Lower leg skin (tissue), 4 donors: ENCODE measurements at regions not wholly inside any gene's neighbourhood (a gene's known extent, or its start where the extent isn't known, plus 50 kb on each side); places are given as distances from the start of the nearest gene placed in this dataset.

Experiments used
- DNase-seq, 2 donors: peaks; one replicate each; pipeline ENCODE4 v3.0.0-alpha.2; 2019; ENCODE audit warnings: low spot score in 2 of 2
- H3K4me3 ChIP-seq: fragments of 200-600 bp; sonication (generic); 2 replicates; pipeline ENCODE4 v1.5.1; 2017; ENCODE audit warnings: mild to moderate bottlenecking, low read depth; ENCODE audit not compliant: poor library complexity, severe bottlenecking
- CTCF ChIP-seq, 3 donors: fragments of 450-650 bp; IDR thresholded peaks; one replicate each; pipeline ENCODE4 v1.5.1; 2016; ENCODE audit warnings: antibody characterized with exemption in 3 of 3, mild to moderate bottlenecking in 3 of 3, moderate library complexity in 2 of 3
- POLR2A ChIP-seq, 2 donors: fragments of 450-650 bp; IDR thresholded peaks; one replicate each; pipeline ENCODE4 v1.6.1; 2016 to 2017; ENCODE audit warnings: antibody characterized with exemption in 2 of 2, mild to moderate bottlenecking in 1 of 2, moderate library complexity in 1 of 2
- WGBS, 2 donors: methylation state at CpG; one replicate each; pipeline ENCODE4 v1.1.5; 2018; 5-methylcytosine and 5-hydroxymethylcytosine counted together
- intact Hi-C: fragments of 100-400 bp; cut with DNase I; formaldehyde crosslinking; loops from one replicate; pipeline ENCODE4 v1.15.0; 2023; ENCODE audit warnings: low total_unique reads

GRCh38 chr16:65843941-65844340 is 522.5 kb upstream of the CDH5 start:
- intact Hi-C loops, result no loop called here
- 74 to 83% methylated on average over 2 of the region's 2 CpGs for WGBS, 2 donors
- H3K4me3 ChIP-seq, result no peak overlapping the region
- TF ChIP-seq CTCF (IDR thresholded peaks at IDR 0.05), result no peak
- TF ChIP-seq POLR2A (IDR thresholded peaks at IDR 0.05), result no peak
- DNase-seq, result no peak

- WGBS, 2 donors, result 75 to 88% methylated on average over 1 of the region's 1 CpG
- no peak overlapping the region for H3K4me3 ChIP-seq
- no peak for DNase-seq
- intact Hi-C loops, result no loop called here
- TF ChIP-seq CTCF (IDR thresholded peaks at IDR 0.05) (no peak), POLR2A (IDR thresholded peaks at IDR 0.05) (no peak)
Measured at GRCh38 chr16:65842067-65842466, 524.4 kb upstream of the CDH5 start.

- TF ChIP-seq POLR2A (IDR thresholded peaks at IDR 0.05) (no peak), CTCF (IDR thresholded peaks at IDR 0.05) (no peak)
- no peak overlapping the region for H3K4me3 ChIP-seq
- intact Hi-C loops, result no loop called here
- no peak for DNase-seq
- 85 to 91% methylated on average over 3 of the region's 3 CpGs for WGBS, 2 donors
Measured at GRCh38 chr16:65838001-65838400, 528.5 kb upstream of the CDH5 start.

GRCh38 chr16:65837464-65837863 is 529.0 kb upstream of the CDH5 start:
- no peak overlapping the region for H3K4me3 ChIP-seq
- 81 to 88% methylated on average over 3 of the region's 3 CpGs for WGBS, 2 donors
- TF ChIP-seq CTCF (IDR thresholded peaks at IDR 0.05) (no peak), POLR2A (IDR thresholded peaks at IDR 0.05) (no peak)
- no peak for DNase-seq
- intact Hi-C loops, result no loop called here

- DNase-seq, result no peak
- no peak overlapping the region for H3K4me3 ChIP-seq
- TF ChIP-seq POLR2A (IDR thresholded peaks at IDR 0.05), result no peak
- TF ChIP-seq CTCF (IDR thresholded peaks at IDR 0.05), result no peak
- intact Hi-C loops, result no loop called here
Measured at GRCh38 chr16:65834688-65835087, 531.8 kb upstream of the CDH5 start.

GRCh38 chr16:65833171-65833871 is 533.2 kb upstream of the CDH5 start:
- no peak for DNase-seq
- no peak overlapping the region for H3K4me3 ChIP-seq
- TF ChIP-seq CTCF (IDR thresholded peaks at IDR 0.05), result no peak
- no peak for TF ChIP-seq POLR2A (IDR thresholded peaks at IDR 0.05)
- intact Hi-C loops, result no loop called here
- 63 to 70% methylated on average over 4 of the region's 4 CpGs for WGBS, 2 donors
